ENCODE measurements at regions not wholly inside any gene's neighbourhood (a gene's known extent, or its start where the extent isn't known, plus 50 kb on each side); places are given as distances from the start of the nearest gene placed in this dataset.
"Not testable (repeated sequence)": the region's sequence is repeated elsewhere in the genome, so short reads cannot be mapped to it uniquely, and the experiment has no call there.

DNA sequence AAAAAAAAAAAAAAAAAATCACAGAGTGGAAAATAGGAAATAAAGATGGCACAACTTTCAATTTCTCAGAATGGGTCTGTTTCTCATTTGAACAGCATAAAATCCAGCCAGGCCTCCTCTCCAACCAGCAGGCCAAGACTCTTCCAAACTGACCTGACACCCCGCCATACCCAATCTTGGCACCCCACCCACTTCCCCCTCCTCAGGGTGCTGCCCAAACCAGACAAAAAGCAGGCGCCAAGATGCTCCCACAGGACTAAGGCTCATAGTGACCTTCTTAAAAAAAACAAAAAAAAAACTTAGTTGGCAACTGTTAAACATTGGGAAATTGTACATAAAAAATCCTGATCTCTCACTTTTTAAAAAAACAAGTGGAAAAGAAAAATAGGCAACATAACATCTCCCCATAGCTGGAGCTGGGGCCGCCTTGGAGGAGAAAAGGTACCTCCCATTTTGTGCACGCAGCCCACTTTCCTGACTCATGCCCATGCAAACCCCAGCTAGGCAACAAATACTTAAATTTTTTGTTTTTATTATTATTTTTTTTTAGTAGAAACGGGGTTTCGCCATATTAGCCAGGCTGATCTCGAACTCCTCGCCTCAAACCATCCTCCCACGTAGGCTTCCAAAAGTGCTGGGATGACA is 124.9 kb upstream of the RRN3 start:
- not testable (repeated sequence) for H3K79me2 ChIP-seq (ENCODE audit: control insufficient read depth, insufficient read depth, low read length); H2AK5ac ChIP-seq (ENCODE audit: low read length); H3K27ac ChIP-seq (ENCODE audit: low read depth, low read length); H4K5ac ChIP-seq (ENCODE audit: low read length); H2BK120ac ChIP-seq (ENCODE audit: low read depth, low read length); H2BK15ac ChIP-seq (replicated peaks; ENCODE audit: low read depth); DNase-seq; H3K23ac ChIP-seq (ENCODE audit: low read length); H3K4me2 ChIP-seq (ENCODE audit: low read length); H3K79me1 ChIP-seq (ENCODE audit: low read length); H3K27me3 ChIP-seq (ENCODE audit: insufficient read depth, low read length, poor library complexity); H3K36me3 ChIP-seq (ENCODE audit: control insufficient read depth, insufficient read depth, low read length); H4K8ac ChIP-seq (ENCODE audit: low read depth, low read length); H3K9ac ChIP-seq (ENCODE audit: low read length); H3K18ac ChIP-seq (ENCODE audit: low read length); H3K4me1 ChIP-seq (ENCODE audit: control insufficient read depth, low read depth, low read length); H2BK5ac ChIP-seq (ENCODE audit: low read length); H3K56ac ChIP-seq (ENCODE audit: low read length); H3K4me3 ChIP-seq (ENCODE audit: low read length); H3K4ac ChIP-seq (ENCODE audit: low read depth, low read length)
- no CpG with 5 or more reads among the region's 9 CpGs for WGBS (ENCODE audit: extremely low coverage, insufficient coverage, low lambda C conversion rate)

DNA sequence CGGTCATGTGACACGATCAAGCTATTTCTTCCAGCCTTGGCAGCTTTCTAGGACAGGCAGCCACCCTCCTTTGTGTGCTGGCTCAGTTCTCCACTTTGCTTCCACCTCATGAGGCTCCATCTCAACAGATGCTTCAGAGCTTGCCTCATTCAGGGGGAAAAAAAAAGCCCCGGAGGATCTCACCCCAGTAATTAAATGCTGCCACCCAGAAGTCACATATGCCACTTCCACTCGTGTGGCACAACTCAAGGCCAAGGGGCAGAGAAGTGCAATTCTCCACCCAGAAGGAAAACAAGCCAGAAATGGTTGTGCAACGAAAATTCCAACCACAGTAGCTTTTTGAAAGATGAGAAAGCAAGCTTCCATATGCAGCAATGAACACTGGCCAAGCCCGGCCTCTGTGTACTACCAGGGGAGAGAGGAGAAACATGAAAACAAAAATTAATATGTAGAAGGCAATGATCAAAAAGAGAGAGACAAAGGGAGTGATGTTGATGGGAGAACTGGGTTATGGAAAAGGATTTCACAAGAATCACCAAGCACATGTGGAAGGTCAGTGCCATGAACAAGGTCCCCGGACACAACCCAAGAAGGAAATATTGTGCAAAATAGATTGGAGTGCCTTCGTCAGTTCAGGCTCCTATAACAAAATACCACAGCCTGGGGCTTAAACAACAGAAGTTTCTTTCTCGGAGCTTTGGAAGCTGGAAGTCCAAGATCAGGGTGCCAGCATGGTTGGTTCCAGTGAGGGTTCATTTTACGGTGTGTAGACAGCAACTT is 113.3 kb upstream of the RRN3 start:
- H3K4me3 ChIP-seq (ENCODE audit: low read length); H3K79me2 ChIP-seq (ENCODE audit: control insufficient read depth, insufficient read depth, low read length); H3K18ac ChIP-seq (ENCODE audit: low read length); H3K4me1 ChIP-seq (ENCODE audit: control insufficient read depth, low read depth, low read length); H4K8ac ChIP-seq (ENCODE audit: low read depth, low read length); H3K4me2 ChIP-seq (ENCODE audit: low read length); DNase-seq; H3K4ac ChIP-seq (ENCODE audit: low read depth, low read length); H2BK5ac ChIP-seq (ENCODE audit: low read length); H3K27me3 ChIP-seq (ENCODE audit: insufficient read depth, low read length, poor library complexity); H4K5ac ChIP-seq (ENCODE audit: low read length); H3K27ac ChIP-seq (ENCODE audit: low read depth, low read length); H3K23ac ChIP-seq (ENCODE audit: low read length); H3K36me3 ChIP-seq (ENCODE audit: control insufficient read depth, insufficient read depth, low read length); H2BK15ac ChIP-seq (replicated peaks; ENCODE audit: low read depth); H3K56ac ChIP-seq (ENCODE audit: low read length); H2BK120ac ChIP-seq (ENCODE audit: low read depth, low read length); H3K9ac ChIP-seq (ENCODE audit: low read length); H2AK5ac ChIP-seq (ENCODE audit: low read length); H3K79me1 ChIP-seq (ENCODE audit: low read length): not testable (repeated sequence)
- no CpG with 5 or more reads among the region's 10 CpGs for WGBS (ENCODE audit: extremely low coverage, insufficient coverage, low lambda C conversion rate)

DNA sequence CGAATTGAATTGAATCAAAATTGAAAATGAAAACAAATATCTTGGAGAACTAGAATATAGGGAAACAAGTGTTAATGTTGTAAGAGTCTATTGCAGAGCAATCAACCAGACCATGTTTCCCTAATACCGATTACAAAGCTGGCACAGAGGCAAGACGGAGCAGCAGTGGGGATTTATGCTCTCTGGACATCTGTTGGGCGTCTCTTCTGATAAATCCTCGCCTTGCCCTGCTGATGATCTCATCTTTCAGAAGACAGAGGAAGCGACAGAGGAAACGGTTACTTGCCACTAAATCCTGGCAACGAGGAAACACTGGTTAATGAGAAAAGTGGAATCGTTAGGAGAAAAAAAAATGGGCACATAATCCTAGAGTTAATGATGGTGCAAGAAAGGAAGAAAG is 112.4 kb upstream of the RRN3 start:
- not testable (repeated sequence) for H3K9ac ChIP-seq (ENCODE audit: low read length); H3K56ac ChIP-seq (ENCODE audit: low read length); H2BK15ac ChIP-seq (replicated peaks; ENCODE audit: low read depth); DNase-seq; H3K79me2 ChIP-seq (ENCODE audit: control insufficient read depth, insufficient read depth, low read length); H2AK5ac ChIP-seq (ENCODE audit: low read length); H3K27me3 ChIP-seq (ENCODE audit: insufficient read depth, low read length, poor library complexity); H3K79me1 ChIP-seq (ENCODE audit: low read length); H3K23ac ChIP-seq (ENCODE audit: low read length); H3K4me1 ChIP-seq (ENCODE audit: control insufficient read depth, low read depth, low read length); H3K4ac ChIP-seq (ENCODE audit: low read depth, low read length); H3K4me2 ChIP-seq (ENCODE audit: low read length); H2BK5ac ChIP-seq (ENCODE audit: low read length); H3K18ac ChIP-seq (ENCODE audit: low read length); H3K36me3 ChIP-seq (ENCODE audit: control insufficient read depth, insufficient read depth, low read length); H2BK120ac ChIP-seq (ENCODE audit: low read depth, low read length); H4K5ac ChIP-seq (ENCODE audit: low read length); H4K8ac ChIP-seq (ENCODE audit: low read depth, low read length); H3K4me3 ChIP-seq (ENCODE audit: low read length); H3K27ac ChIP-seq (ENCODE audit: low read depth, low read length)
- WGBS (ENCODE audit: extremely low coverage, insufficient coverage, low lambda C conversion rate): no CpG with 5 or more reads among the region's 9 CpGs

- H3K4me3 ChIP-seq (ENCODE audit: low read length); H3K79me1 ChIP-seq (ENCODE audit: low read length); H3K9ac ChIP-seq (ENCODE audit: low read length); H3K18ac ChIP-seq (ENCODE audit: low read length); H3K23ac ChIP-seq (ENCODE audit: low read length); H3K27ac ChIP-seq (ENCODE audit: low read depth, low read length); H3K79me2 ChIP-seq (ENCODE audit: control insufficient read depth, insufficient read depth, low read length); H3K4me2 ChIP-seq (ENCODE audit: low read length); H3K4ac ChIP-seq (ENCODE audit: low read depth, low read length); H2AK5ac ChIP-seq (ENCODE audit: low read length); H3K36me3 ChIP-seq (ENCODE audit: control insufficient read depth, insufficient read depth, low read length); H4K5ac ChIP-seq (ENCODE audit: low read length); H2BK120ac ChIP-seq (ENCODE audit: low read depth, low read length); H2BK5ac ChIP-seq (ENCODE audit: low read length); DNase-seq; H4K8ac ChIP-seq (ENCODE audit: low read depth, low read length); H3K27me3 ChIP-seq (ENCODE audit: insufficient read depth, low read length, poor library complexity); H3K4me1 ChIP-seq (ENCODE audit: control insufficient read depth, low read depth, low read length); H3K56ac ChIP-seq (ENCODE audit: low read length); H2BK15ac ChIP-seq (replicated peaks; ENCODE audit: low read depth): not testable (repeated sequence)
- no CpG with 5 or more reads among the region's 5 CpGs for WGBS (ENCODE audit: extremely low coverage, insufficient coverage, low lambda C conversion rate)
Observed at GRCh38 chr16:15205939-15206338, 111.9 kb upstream of the RRN3 start.

- not testable (repeated sequence) for H3K27ac ChIP-seq (ENCODE audit: low read depth, low read length); H3K79me1 ChIP-seq (ENCODE audit: low read length); H4K5ac ChIP-seq (ENCODE audit: low read length); H3K23ac ChIP-seq (ENCODE audit: low read length); H2AK5ac ChIP-seq (ENCODE audit: low read length); H3K79me2 ChIP-seq (ENCODE audit: control insufficient read depth, insufficient read depth, low read length); H3K4me2 ChIP-seq (ENCODE audit: low read length); H4K8ac ChIP-seq (ENCODE audit: low read depth, low read length); H3K36me3 ChIP-seq (ENCODE audit: control insufficient read depth, insufficient read depth, low read length); H3K18ac ChIP-seq (ENCODE audit: low read length); H3K4me1 ChIP-seq (ENCODE audit: control insufficient read depth, low read depth, low read length); H2BK120ac ChIP-seq (ENCODE audit: low read depth, low read length); H3K27me3 ChIP-seq (ENCODE audit: insufficient read depth, low read length, poor library complexity); H3K4me3 ChIP-seq (ENCODE audit: low read length); DNase-seq; H2BK15ac ChIP-seq (replicated peaks; ENCODE audit: low read depth); H3K56ac ChIP-seq (ENCODE audit: low read length); H3K4ac ChIP-seq (ENCODE audit: low read depth, low read length); H2BK5ac ChIP-seq (ENCODE audit: low read length); H3K9ac ChIP-seq (ENCODE audit: low read length)
- no CpG with 5 or more reads among the region's 5 CpGs for WGBS (ENCODE audit: extremely low coverage, insufficient coverage, low lambda C conversion rate)
Observed at GRCh38 chr16:15204571-15204970, 110.5 kb upstream of the RRN3 start.
